GM23338 (cell line): ENCODE measurements at regions not wholly inside any gene's neighbourhood (a gene's known extent, or its start where the extent isn't known, plus 50 kb on each side); places are given as distances from the start of the nearest gene placed in this dataset.

Experiments
- ATAC-seq: fragments of 200-7000 bp; cut with Tn5 transposase; 3 replicates; pipeline ENCODE4 v1.9.1; 2020
- DNase-seq: peaks from one replicate; pipeline ENCODE4 v3.0.0-alpha.2; 2015; ENCODE audit warnings: low spot score
- H2AFZ ChIP-seq: fragments of 200-600 bp; sonication (generic); 2 replicates; pipeline ENCODE4 v1.8.0; 2016; ENCODE audit warnings: antibody characterized with exemption, mild to moderate bottlenecking, moderate library complexity
- H3F3A ChIP-seq: fragments of 200-600 bp; sonication (generic); replicated peaks from 2 replicates; pipeline ENCODE4 v1.8.0; 2017; ENCODE audit warnings: antibody characterized with exemption, mixed run types, low read depth
- H3K27ac ChIP-seq: fragments of 200-600 bp; sonication (generic); 2 replicates; pipeline ENCODE4 v1.6.1; 2016; ENCODE audit warnings: low read depth
- H3K27me3 ChIP-seq: fragments of 200-600 bp; sonication (generic); 2 replicates; pipeline ENCODE4 v1.8.0; 2016; ENCODE audit warnings: mild to moderate bottlenecking, mixed run types, moderate library complexity; ENCODE audit not compliant: insufficient read depth
- H3K36me3 ChIP-seq: fragments of 200-600 bp; sonication (generic); 2 replicates; pipeline ENCODE4 v1.8.0; 2016; ENCODE audit warnings: mild to moderate bottlenecking; ENCODE audit not compliant: insufficient read depth
- H3K4me1 ChIP-seq: fragments of 200-600 bp; sonication (generic); 2 replicates; pipeline ENCODE4 v1.8.0; 2016; ENCODE audit warnings: mild to moderate bottlenecking, moderate library complexity; ENCODE audit not compliant: insufficient read depth
- H3K4me2 ChIP-seq: fragments of 200-600 bp; sonication (generic); 2 replicates; pipeline ENCODE4 v1.7.1; 2017; ENCODE audit warnings: mixed run types
- H3K4me3 ChIP-seq: fragments of 200-600 bp; sonication (generic); 2 replicates; pipeline ENCODE4 v1.6.1; 2016; ENCODE audit warnings: mixed run types
- H3K79me2 ChIP-seq: fragments of 200-600 bp; sonication (generic); replicated peaks from 2 replicates; pipeline ENCODE4 v1.8.0; 2017; ENCODE audit warnings: mild to moderate bottlenecking; ENCODE audit not compliant: insufficient read depth
- H3K9me2 ChIP-seq: fragments of 200-600 bp; sonication (generic); 2 replicates; pipeline ENCODE4 v1.8.0; 2017; ENCODE audit not compliant: insufficient read depth
- H4K20me1 ChIP-seq: fragments of 200-600 bp; sonication (generic); replicated peaks from 2 replicates; pipeline ENCODE4 v1.8.0; 2017; ENCODE audit warnings: mild to moderate bottlenecking; ENCODE audit not compliant: insufficient read depth
- H3K27ac Mint-ChIP-seq: 2 replicates; pipeline ENCODE4 v1.8.0; 2020; ENCODE audit warnings: inconsistent platforms, mild to moderate bottlenecking, moderate library complexity, mixed read lengths
- H3K27me3 Mint-ChIP-seq: 3 replicates; pipeline ENCODE4 v1.8.0; 2022; ENCODE audit warnings: low read depth, mild to moderate bottlenecking, moderate library complexity, mixed read lengths, inconsistent platforms; ENCODE audit not compliant: insufficient read depth, poor library complexity
- H3K36me3 Mint-ChIP-seq: 3 replicates; pipeline ENCODE4 v1.8.0; 2021; ENCODE audit warnings: low read depth, mild to moderate bottlenecking, inconsistent platforms, moderate library complexity, mixed read lengths
- H3K4me1 Mint-ChIP-seq: 3 replicates; pipeline ENCODE4 v1.8.0; 2020; ENCODE audit warnings: mild to moderate bottlenecking, inconsistent platforms, mixed read lengths
- H3K4me3 Mint-ChIP-seq: 3 replicates; pipeline ENCODE4 v1.8.0; 2021; ENCODE audit warnings: moderate library complexity, mild to moderate bottlenecking, inconsistent platforms, mixed read lengths
- H3K9me3 Mint-ChIP-seq: 3 replicates; pipeline ENCODE4 v1.8.0; 2020; ENCODE audit warnings: moderate library complexity, mild to moderate bottlenecking, inconsistent platforms, mixed read lengths
- CREB1 ChIP-seq: fragments of 250-450 bp; sonication (Bioruptor Pico); IDR thresholded peaks from 2 replicates; pipeline ENCODE4 v1.5.0; 2020; ENCODE audit warnings: low read depth, mild to moderate bottlenecking, moderate library complexity
- CTCF ChIP-seq, 2 experiments: fragments of 200-600 bp in 1 of 2; sonication (generic) in 1 of 2; conservative IDR thresholded peaks; 2 replicates each; pipeline versions ENCODE4 v1.5.1 to v1.6.1; 2016 to 2017; ENCODE audit warnings: antibody characterized with exemption in 2 of 2, low read depth in 2 of 2, mild to moderate bottlenecking in 2 of 2, moderate library complexity in 1 of 2
- ETS1 ChIP-seq: IDR thresholded peaks from 2 replicates; pipeline ENCODE4 v1.6.1; 2016; ENCODE audit warnings: antibody characterized with exemption
- EZH2 ChIP-seq: fragments of 200-600 bp; sonication (generic); IDR thresholded peaks from one replicate; pipeline ENCODE4 v1.8.0; 2017; ENCODE audit warnings: antibody characterized with exemption, mild to moderate bottlenecking, low read depth; ENCODE audit not compliant: unreplicated experiment
- EZH2phosphoT487 ChIP-seq: fragments of 200-600 bp; sonication (generic); IDR thresholded peaks from one replicate; pipeline ENCODE4 v1.8.1; 2018; ENCODE audit warnings: antibody characterized with exemption; ENCODE audit not compliant: unreplicated experiment
- JUNB ChIP-seq: IDR thresholded peaks from one replicate; pipeline ENCODE4 v1.6.1; 2016; ENCODE audit warnings: antibody characterized with exemption; ENCODE audit not compliant: unreplicated experiment
- NANOG ChIP-seq: IDR thresholded peaks from 2 replicates; pipeline ENCODE4 v1.6.1; 2016; ENCODE audit warnings: antibody characterized with exemption, borderline replicate concordance
- POLR2AphosphoS5 ChIP-seq: IDR thresholded peaks from 2 replicates; pipeline ENCODE4 v1.6.1; 2016; ENCODE audit warnings: antibody characterized with exemption, low read depth
- REST ChIP-seq: IDR thresholded peaks from one replicate; pipeline ENCODE4 v1.6.1; 2018; ENCODE audit warnings: antibody characterized with exemption; ENCODE audit not compliant: unreplicated experiment
- ZNF114 ChIP-seq: fragments of 250-450 bp; sonication (Bioruptor Pico); IDR thresholded peaks from 2 replicates; pipeline ENCODE4 v1.5.0; 2020; ENCODE audit warnings: mild to moderate bottlenecking, moderate library complexity
- ZNF462 ChIP-seq: fragments of 250-450 bp; sonication (Bioruptor Pico); IDR thresholded peaks from 2 replicates; pipeline ENCODE4 v1.5.0; 2020; ENCODE audit warnings: mild to moderate bottlenecking, moderate library complexity

GRCh38 chr1:4366091-4366490, 288.3 kb upstream of the AJAP1 start:
- H3K4me3 Mint-ChIP-seq, result no peak overlapping the region
- Histone ChIP-seq H3K27me3 (no peaks in the 10 kb centered on the region), H3K79me2 (no peaks in the 10 kb centered on the region), H3K4me3 (no peak overlapping the region), H3K4me1 (no peaks in the 10 kb centered on the region), H2AFZ (no peak overlapping the region), H3K36me3 (no peaks in the 10 kb centered on the region; the same call in 1 of the 2 replicates), H3K27ac (no peak overlapping the region), H3K9me2 (no peaks in the 10 kb centered on the region), H4K20me1 (no peaks in the 10 kb centered on the region), H3K4me2 (no peak overlapping the region), H3F3A (no peaks in the 10 kb centered on the region)
- no peaks in the 10 kb centered on the region for H3K4me1 Mint-ChIP-seq
- TF ChIP-seq EZH2 (no peak), REST (no peak), JUNB (no peak), NANOG (no peak), EZH2phosphoT487 (no peak), POLR2AphosphoS5 (no peak), ETS1 (no peak), CREB1 (CRISPR knock-in tag) (no peak), CTCF (conservative IDR thresholded peaks at IDR 0.05; ENCODE audit: low read depth in 2 of 2) (no peak), ZNF114 (CRISPR knock-in tag) (no peak), ZNF462 (CRISPR knock-in tag) (no peak)
- H3K9me3 Mint-ChIP-seq, result peaks cover 55% of the 10 kb centered on the region
- ATAC-seq (no peak), DNase-seq (no peak)
- H3K36me3 Mint-ChIP-seq, result peaks cover 28% of the 10 kb centered on the region
- no peaks in the 10 kb centered on the region for H3K27me3 Mint-ChIP-seq
- H3K27ac Mint-ChIP-seq, result no peak overlapping the region
